ENCODE measurements at regions not wholly inside any gene's neighbourhood (a gene's known extent, or its start where the extent isn't known, plus 50 kb on each side); places are given as distances from the start of the nearest gene placed in this dataset.

GRCh38 chr6:120876424-120876823, 457.9 kb downstream of the TBC1D32 start:
- TF ChIP-seq CSRNP2 (CRISPR knock-in tag; conservative IDR thresholded peaks at IDR 0.05; ENCODE audit: low read depth) = no peak
- TF ChIP-seq TAF1 (CRISPR knock-in tag; IDR thresholded peaks at IDR 0.05) = no peak
- TF ChIP-seq ZNF138 (CRISPR knock-in tag; IDR thresholded peaks at IDR 0.05; ENCODE audit: low read depth) = no peak
- TF ChIP-seq CTCF (CRISPR knock-in tag; IDR thresholded peaks at IDR 0.05) = no peak
- no peak for TF ChIP-seq SP1 (IDR thresholded peaks at IDR 0.05)
- TF ChIP-seq SP1 (CRISPR knock-in tag; IDR thresholded peaks at IDR 0.05) = no peak
- TF ChIP-seq EZH2 (conservative IDR thresholded peaks at IDR 0.05; ENCODE audit: low read depth, low read length) = no peak
- no peak for TF ChIP-seq ATF2 (CRISPR knock-in tag; IDR thresholded peaks at IDR 0.05)
